WTC11 (cell line): ENCODE measurements at regions not wholly inside any gene's neighbourhood (a gene's known extent, or its start where the extent isn't known, plus 50 kb on each side); places are given as distances from the start of the nearest gene placed in this dataset.
A peak's percentile ranks its signal among the peaks of the same experiment; 100 is the strongest.

ENCODE experiments used
- ATAC-seq: fragments of 200-7000 bp; cut with Tn5 transposase; 2 replicates; pipeline ENCODE4 v1.10.0; 2021; ENCODE audit warnings: mild to moderate bottlenecking, moderate library complexity
- CTCF ChIA-PET: fragments of 300-600 bp; sonication (Branson Sonifier 250); formaldehyde crosslinking; loops from one replicate; lab custom pipeline; 2021; ENCODE audit warnings: antibody characterized with exemption; lab: Charles Lee
- POLR2A ChIA-PET: fragments of 350-600 bp; sonication (Branson Sonifier 250); formaldehyde crosslinking; loops from one replicate; lab custom pipeline; 2021; ENCODE audit warnings: antibody characterized with exemption; lab: Charles Lee
- DNase-seq: peaks from one replicate; pipeline ENCODE4 v3.0.0; 2021; ENCODE audit warnings: low spot score
- H3K27ac Mint-ChIP-seq: 2 replicates; pipeline ENCODE4 v1.8.0; 2021; ENCODE audit warnings: mixed read lengths
- H3K27me3 Mint-ChIP-seq: 2 replicates; pipeline ENCODE4 v1.8.0; 2021; ENCODE audit warnings: low read depth, mild to moderate bottlenecking, moderate library complexity, mixed read lengths
- H3K36me3 Mint-ChIP-seq: 2 replicates; pipeline ENCODE4 v1.8.0; 2021; ENCODE audit warnings: mixed read lengths
- H3K4me1 Mint-ChIP-seq: 2 replicates; pipeline ENCODE4 v1.8.0; 2022; ENCODE audit warnings: mixed read lengths
- H3K4me3 Mint-ChIP-seq: 2 replicates; pipeline ENCODE4 v1.8.0; 2021; ENCODE audit warnings: mild to moderate bottlenecking, moderate library complexity, mixed read lengths
- H3K9me3 Mint-ChIP-seq: 2 replicates; pipeline ENCODE4 v1.8.0; 2021; ENCODE audit warnings: mixed read lengths
- CREB1 ChIP-seq: sonication (generic); formaldehyde crosslinking; IDR thresholded peaks from 2 replicates; pipeline ENCODE4 v1.8.0; 2023; ENCODE audit warnings: mild to moderate bottlenecking, missing genetic modification reagents
- ELF4 ChIP-seq: sonication (generic); formaldehyde crosslinking; IDR thresholded peaks from 2 replicates; pipeline ENCODE4 v1.8.1; 2022; ENCODE audit warnings: low read depth, mild to moderate bottlenecking, moderate library complexity, missing genetic modification reagents
- EMX1 ChIP-seq: fragments of 250-450 bp; sonication (Bioruptor Pico); IDR thresholded peaks from 2 replicates; pipeline ENCODE4 v1.8.0; 2021; ENCODE audit warnings: mild to moderate bottlenecking
- ETV6 ChIP-seq: sonication (generic); formaldehyde crosslinking; IDR thresholded peaks from 2 replicates; pipeline ENCODE4 v1.8.1; 2022; ENCODE audit warnings: mild to moderate bottlenecking, missing genetic modification reagents
- GABPB1 ChIP-seq: sonication (generic); formaldehyde crosslinking; IDR thresholded peaks from 2 replicates; pipeline ENCODE4 v1.8.1; 2023; ENCODE audit warnings: mild to moderate bottlenecking, missing genetic modification reagents
- GRHL2 ChIP-seq: fragments of 250-450 bp; sonication (Bioruptor Pico); IDR thresholded peaks from 2 replicates; pipeline ENCODE4 v1.8.0; 2022; ENCODE audit warnings: mild to moderate bottlenecking, moderate library complexity; ENCODE audit not compliant: insufficient replicate concordance, severe bottlenecking
- GTF2I ChIP-seq: fragments of 250-450 bp; sonication (Bioruptor Pico); conservative IDR thresholded peaks from 2 replicates; pipeline ENCODE4 v1.4.0; 2021; ENCODE audit warnings: mild to moderate bottlenecking
- JUN ChIP-seq: sonication (generic); formaldehyde crosslinking; IDR thresholded peaks from 2 replicates; pipeline ENCODE4 v1.8.0; 2023; ENCODE audit warnings: mild to moderate bottlenecking, missing genetic modification reagents
- NR2C2 ChIP-seq: sonication (generic); formaldehyde crosslinking; IDR thresholded peaks from 2 replicates; pipeline ENCODE4 v1.8.0; 2022; ENCODE audit warnings: mild to moderate bottlenecking, missing genetic modification reagents
- OVOL2 ChIP-seq: fragments of 250-450 bp; sonication (Bioruptor Pico); IDR thresholded peaks from 2 replicates; pipeline ENCODE4 v1.9.0; 2021; ENCODE audit warnings: mild to moderate bottlenecking, borderline replicate concordance
- SP1 ChIP-seq: sonication (generic); formaldehyde crosslinking; conservative IDR thresholded peaks from 2 replicates; pipeline ENCODE4 v1.8.1; 2022; ENCODE audit warnings: missing genetic modification reagents
- TEAD4 ChIP-seq: sonication (generic); formaldehyde crosslinking; IDR thresholded peaks from 2 replicates; pipeline ENCODE4 v1.8.0; 2022; ENCODE audit warnings: mild to moderate bottlenecking, missing genetic modification reagents
- TP53 ChIP-seq: sonication (generic); formaldehyde crosslinking; IDR thresholded peaks from 2 replicates; pipeline ENCODE4 v1.8.1; 2023; ENCODE audit warnings: mild to moderate bottlenecking, missing genetic modification reagents
- USF1 ChIP-seq: sonication (generic); formaldehyde crosslinking; IDR thresholded peaks from 2 replicates; pipeline ENCODE4 v1.8.0; 2022; ENCODE audit warnings: mild to moderate bottlenecking, missing genetic modification reagents
- ZNF121 ChIP-seq: sonication (generic); formaldehyde crosslinking; IDR thresholded peaks from 2 replicates; pipeline ENCODE4 v1.8.0; 2023; ENCODE audit warnings: missing genetic modification reagents
- ZNF138 ChIP-seq: sonication (generic); formaldehyde crosslinking; conservative IDR thresholded peaks from 2 replicates; pipeline ENCODE4 v1.8.1; 2022; ENCODE audit warnings: mild to moderate bottlenecking, moderate library complexity, missing genetic modification reagents
- ZNF219 ChIP-seq: sonication (generic); formaldehyde crosslinking; IDR thresholded peaks from 2 replicates; pipeline ENCODE4 v1.8.0; 2023; ENCODE audit warnings: missing genetic modification reagents, mild to moderate bottlenecking, borderline replicate concordance
- ZNF512 ChIP-seq: sonication (generic); formaldehyde crosslinking; IDR thresholded peaks from 2 replicates; pipeline ENCODE4 v1.8.1; 2022; ENCODE audit warnings: missing genetic modification reagents, borderline replicate concordance
- TF ChIP-seq, protein P1 (sequence below): fragments of 250-450 bp; sonication (Bioruptor Pico); IDR thresholded peaks from 2 replicates; pipeline ENCODE4 v1.9.0; 2021; ENCODE audit warnings: moderate library complexity, mild to moderate bottlenecking, inconsistent platforms, borderline replicate concordance
- TF ChIP-seq, protein P2 (sequence below): sonication (generic); formaldehyde crosslinking; IDR thresholded peaks from 2 replicates; pipeline ENCODE4 v1.8.1; 2023; ENCODE audit warnings: mild to moderate bottlenecking, missing genetic modification reagents, borderline replicate concordance
- TF ChIP-seq, protein P3 (sequence below): fragments of 250-450 bp; sonication (Bioruptor Pico); IDR thresholded peaks from 2 replicates; pipeline ENCODE4 v1.9.0; 2021; ENCODE audit warnings: mild to moderate bottlenecking
- TF ChIP-seq, protein P4 (sequence below): sonication (generic); formaldehyde crosslinking; IDR thresholded peaks from 2 replicates; pipeline ENCODE4 v1.8.0; 2022; ENCODE audit warnings: mild to moderate bottlenecking, missing genetic modification reagents

GRCh38 chr9:84575705-84576104 is 93.8 kb upstream of the NTRK2 start (continued):
- TF ChIP-seq ZNF512 (CRISPR knock-in tag), result no peak
- TF ChIP-seq, protein P1, sequence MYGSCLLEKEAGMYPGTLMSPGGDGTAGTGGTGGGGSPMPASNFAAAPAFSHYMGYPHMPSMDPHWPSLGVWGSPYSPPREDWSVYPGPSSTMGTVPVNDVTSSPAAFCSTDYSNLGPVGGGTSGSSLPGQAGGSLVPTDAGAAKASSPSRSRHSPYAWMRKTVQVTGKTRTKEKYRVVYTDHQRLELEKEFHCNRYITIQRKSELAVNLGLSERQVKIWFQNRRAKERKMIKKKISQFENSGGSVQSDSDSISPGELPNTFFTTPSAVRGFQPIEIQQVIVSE (CRISPR knock-in tag), result no peak

DNA sequence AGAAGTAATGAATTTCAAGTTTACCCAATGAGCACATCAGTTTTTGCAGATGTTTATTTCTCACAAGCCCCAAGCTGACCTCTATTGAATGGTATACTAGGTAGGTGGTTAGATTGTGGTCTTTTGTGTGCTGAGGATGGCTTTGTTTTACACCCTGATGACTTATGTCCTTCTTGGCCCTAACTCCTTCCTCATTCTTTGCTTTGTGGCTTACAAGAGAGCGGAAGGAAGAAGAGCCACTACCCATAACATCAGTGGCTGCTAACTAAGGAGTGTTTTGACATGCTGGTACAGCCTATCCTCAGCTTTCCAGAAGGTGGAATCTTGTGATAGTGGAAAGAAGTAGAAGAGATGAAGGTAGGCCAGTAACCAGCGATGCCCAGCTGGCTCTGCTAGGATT is 85.7 kb upstream of the NTRK2 start:
- POLR2A ChIA-PET, result no interaction called here
- DNase-seq (no peak), ATAC-seq (no peak)
- no peaks in the 10 kb centered on the region; the same call in 1 of the 2 replicates for H3K27me3 Mint-ChIP-seq
- H3K9me3 Mint-ChIP-seq, result no peaks in the 10 kb centered on the region
- H3K27ac Mint-ChIP-seq, result peak overlapping the region; percentile 51; the same call in 1 of the 2 replicates
- H3K4me1 Mint-ChIP-seq, result peaks cover 11% of the 10 kb centered on the region; the same call in 1 of the 2 replicates
- H3K36me3 Mint-ChIP-seq, result no peaks in the 10 kb centered on the region
- no peak for TF ChIP-seq EMX1
- no peak for TF ChIP-seq OVOL2 (CRISPR knock-in tag)
- no peak for TF ChIP-seq ETV6 (CRISPR knock-in tag)
- no peak for TF ChIP-seq NR2C2 (CRISPR knock-in tag)
- no peak for TF ChIP-seq ZNF219
- no peak for TF ChIP-seq GTF2I (CRISPR knock-in tag)
- TF ChIP-seq CREB1 (CRISPR knock-in tag), result no peak
- TF ChIP-seq JUN (CRISPR knock-in tag), result no peak
- TF ChIP-seq TEAD4 (CRISPR knock-in tag), result no peak
- no peak for TF ChIP-seq USF1 (CRISPR knock-in tag)
- TF ChIP-seq, protein P2, sequence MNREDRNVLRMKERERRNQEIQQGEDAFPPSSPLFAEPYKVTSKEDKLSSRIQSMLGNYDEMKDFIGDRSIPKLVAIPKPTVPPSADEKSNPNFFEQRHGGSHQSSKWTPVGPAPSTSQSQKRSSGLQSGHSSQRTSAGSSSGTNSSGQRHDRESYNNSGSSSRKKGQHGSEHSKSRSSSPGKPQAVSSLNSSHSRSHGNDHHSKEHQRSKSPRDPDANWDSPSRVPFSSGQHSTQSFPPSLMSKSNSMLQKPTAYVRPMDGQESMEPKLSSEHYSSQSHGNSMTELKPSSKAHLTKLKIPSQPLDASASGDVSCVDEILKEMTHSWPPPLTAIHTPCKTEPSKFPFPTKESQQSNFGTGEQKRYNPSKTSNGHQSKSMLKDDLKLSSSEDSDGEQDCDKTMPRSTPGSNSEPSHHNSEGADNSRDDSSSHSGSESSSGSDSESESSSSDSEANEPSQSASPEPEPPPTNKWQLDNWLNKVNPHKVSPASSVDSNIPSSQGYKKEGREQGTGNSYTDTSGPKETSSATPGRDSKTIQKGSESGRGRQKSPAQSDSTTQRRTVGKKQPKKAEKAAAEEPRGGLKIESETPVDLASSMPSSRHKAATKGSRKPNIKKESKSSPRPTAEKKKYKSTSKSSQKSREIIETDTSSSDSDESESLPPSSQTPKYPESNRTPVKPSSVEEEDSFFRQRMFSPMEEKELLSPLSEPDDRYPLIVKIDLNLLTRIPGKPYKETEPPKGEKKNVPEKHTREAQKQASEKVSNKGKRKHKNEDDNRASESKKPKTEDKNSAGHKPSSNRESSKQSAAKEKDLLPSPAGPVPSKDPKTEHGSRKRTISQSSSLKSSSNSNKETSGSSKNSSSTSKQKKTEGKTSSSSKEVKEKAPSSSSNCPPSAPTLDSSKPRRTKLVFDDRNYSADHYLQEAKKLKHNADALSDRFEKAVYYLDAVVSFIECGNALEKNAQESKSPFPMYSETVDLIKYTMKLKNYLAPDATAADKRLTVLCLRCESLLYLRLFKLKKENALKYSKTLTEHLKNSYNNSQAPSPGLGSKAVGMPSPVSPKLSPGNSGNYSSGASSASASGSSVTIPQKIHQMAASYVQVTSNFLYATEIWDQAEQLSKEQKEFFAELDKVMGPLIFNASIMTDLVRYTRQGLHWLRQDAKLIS (CRISPR knock-in tag), result no peak
- no peak for TF ChIP-seq TP53 (CRISPR knock-in tag)
- TF ChIP-seq GABPB1 (CRISPR knock-in tag), result no peak
- TF ChIP-seq ELF4, result no peak
- no peak for TF ChIP-seq SP1
- TF ChIP-seq GRHL2, result no peak
- TF ChIP-seq ZNF138 (CRISPR knock-in tag), result no peak
- TF ChIP-seq, protein P3, sequence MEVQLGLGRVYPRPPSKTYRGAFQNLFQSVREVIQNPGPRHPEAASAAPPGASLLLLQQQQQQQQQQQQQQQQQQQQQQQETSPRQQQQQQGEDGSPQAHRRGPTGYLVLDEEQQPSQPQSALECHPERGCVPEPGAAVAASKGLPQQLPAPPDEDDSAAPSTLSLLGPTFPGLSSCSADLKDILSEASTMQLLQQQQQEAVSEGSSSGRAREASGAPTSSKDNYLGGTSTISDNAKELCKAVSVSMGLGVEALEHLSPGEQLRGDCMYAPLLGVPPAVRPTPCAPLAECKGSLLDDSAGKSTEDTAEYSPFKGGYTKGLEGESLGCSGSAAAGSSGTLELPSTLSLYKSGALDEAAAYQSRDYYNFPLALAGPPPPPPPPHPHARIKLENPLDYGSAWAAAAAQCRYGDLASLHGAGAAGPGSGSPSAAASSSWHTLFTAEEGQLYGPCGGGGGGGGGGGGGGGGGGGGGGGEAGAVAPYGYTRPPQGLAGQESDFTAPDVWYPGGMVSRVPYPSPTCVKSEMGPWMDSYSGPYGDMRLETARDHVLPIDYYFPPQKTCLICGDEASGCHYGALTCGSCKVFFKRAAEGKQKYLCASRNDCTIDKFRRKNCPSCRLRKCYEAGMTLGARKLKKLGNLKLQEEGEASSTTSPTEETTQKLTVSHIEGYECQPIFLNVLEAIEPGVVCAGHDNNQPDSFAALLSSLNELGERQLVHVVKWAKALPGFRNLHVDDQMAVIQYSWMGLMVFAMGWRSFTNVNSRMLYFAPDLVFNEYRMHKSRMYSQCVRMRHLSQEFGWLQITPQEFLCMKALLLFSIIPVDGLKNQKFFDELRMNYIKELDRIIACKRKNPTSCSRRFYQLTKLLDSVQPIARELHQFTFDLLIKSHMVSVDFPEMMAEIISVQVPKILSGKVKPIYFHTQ (CRISPR knock-in tag), result no peak
- TF ChIP-seq, protein P4, sequence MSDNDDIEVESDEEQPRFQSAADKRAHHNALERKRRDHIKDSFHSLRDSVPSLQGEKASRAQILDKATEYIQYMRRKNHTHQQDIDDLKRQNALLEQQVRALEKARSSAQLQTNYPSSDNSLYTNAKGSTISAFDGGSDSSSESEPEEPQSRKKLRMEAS (CRISPR knock-in tag), result no peak
- TF ChIP-seq ZNF121 (CRISPR knock-in tag), result no peak
- no peak overlapping the region for H3K4me3 Mint-ChIP-seq
- CTCF ChIA-PET, result no interaction called here
